ENCODE measurements at regions not wholly inside any gene's neighbourhood (a gene's known extent, or its start where the extent isn't known, plus 50 kb on each side); places are given as distances from the start of the nearest gene placed in this dataset.

DNA sequence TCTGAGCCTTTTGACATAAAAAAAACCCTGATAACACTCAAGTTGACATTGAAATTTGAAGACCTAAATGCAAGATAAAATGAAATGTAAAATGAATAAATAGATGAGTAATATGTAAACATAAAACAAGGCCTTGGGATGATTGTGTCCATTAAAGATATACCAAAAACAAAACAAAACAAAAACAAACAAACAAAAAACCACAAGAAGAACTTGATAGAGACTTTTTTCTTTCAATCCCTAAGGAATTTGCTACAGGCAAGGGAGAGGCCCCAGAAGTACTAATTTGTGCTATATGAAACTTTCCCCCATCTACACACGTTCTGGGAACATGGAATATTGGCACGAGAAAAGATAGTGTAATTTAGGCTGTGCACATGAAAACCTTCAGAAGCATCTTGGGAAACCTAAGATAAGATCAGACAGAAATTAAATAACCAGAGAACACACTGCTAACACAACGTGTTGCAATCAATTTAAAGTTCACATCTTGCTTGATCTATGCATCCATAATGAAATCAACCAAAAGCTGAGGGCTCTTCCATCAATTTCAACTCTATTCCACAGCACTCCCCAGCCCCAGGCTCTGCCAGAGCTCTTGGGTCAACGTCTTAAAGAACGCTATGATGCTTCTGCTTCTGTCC, 201.1 kb upstream of the RREB1 start:
- TF ChIP-seq NFIC (IDR thresholded peaks at IDR 0.05): no peak
- TF ChIP-seq, protein P1, sequence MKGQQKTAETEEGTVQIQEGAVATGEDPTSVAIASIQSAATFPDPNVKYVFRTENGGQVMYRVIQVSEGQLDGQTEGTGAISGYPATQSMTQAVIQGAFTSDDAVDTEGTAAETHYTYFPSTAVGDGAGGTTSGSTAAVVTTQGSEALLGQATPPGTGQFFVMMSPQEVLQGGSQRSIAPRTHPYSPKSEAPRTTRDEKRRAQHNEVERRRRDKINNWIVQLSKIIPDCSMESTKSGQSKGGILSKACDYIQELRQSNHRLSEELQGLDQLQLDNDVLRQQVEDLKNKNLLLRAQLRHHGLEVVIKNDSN (IDR thresholded peaks at IDR 0.05): no peak
- no peak for TF ChIP-seq RAD21 (IDR thresholded peaks at IDR 0.05; ENCODE audit: low read depth)
- TF ChIP-seq ZBTB7A (IDR thresholded peaks at IDR 0.05; ENCODE audit: low read depth): no peak
- TF ChIP-seq, protein P2, sequence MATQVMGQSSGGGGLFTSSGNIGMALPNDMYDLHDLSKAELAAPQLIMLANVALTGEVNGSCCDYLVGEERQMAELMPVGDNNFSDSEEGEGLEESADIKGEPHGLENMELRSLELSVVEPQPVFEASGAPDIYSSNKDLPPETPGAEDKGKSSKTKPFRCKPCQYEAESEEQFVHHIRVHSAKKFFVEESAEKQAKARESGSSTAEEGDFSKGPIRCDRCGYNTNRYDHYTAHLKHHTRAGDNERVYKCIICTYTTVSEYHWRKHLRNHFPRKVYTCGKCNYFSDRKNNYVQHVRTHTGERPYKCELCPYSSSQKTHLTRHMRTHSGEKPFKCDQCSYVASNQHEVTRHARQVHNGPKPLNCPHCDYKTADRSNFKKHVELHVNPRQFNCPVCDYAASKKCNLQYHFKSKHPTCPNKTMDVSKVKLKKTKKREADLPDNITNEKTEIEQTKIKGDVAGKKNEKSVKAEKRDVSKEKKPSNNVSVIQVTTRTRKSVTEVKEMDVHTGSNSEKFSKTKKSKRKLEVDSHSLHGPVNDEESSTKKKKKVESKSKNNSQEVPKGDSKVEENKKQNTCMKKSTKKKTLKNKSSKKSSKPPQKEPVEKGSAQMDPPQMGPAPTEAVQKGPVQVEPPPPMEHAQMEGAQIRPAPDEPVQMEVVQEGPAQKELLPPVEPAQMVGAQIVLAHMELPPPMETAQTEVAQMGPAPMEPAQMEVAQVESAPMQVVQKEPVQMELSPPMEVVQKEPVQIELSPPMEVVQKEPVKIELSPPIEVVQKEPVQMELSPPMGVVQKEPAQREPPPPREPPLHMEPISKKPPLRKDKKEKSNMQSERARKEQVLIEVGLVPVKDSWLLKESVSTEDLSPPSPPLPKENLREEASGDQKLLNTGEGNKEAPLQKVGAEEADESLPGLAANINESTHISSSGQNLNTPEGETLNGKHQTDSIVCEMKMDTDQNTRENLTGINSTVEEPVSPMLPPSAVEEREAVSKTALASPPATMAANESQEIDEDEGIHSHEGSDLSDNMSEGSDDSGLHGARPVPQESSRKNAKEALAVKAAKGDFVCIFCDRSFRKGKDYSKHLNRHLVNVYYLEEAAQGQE (IDR thresholded peaks at IDR 0.05; ENCODE audit: low read depth): no peak
- TF ChIP-seq, protein P3, sequence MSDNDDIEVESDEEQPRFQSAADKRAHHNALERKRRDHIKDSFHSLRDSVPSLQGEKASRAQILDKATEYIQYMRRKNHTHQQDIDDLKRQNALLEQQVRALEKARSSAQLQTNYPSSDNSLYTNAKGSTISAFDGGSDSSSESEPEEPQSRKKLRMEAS (IDR thresholded peaks at IDR 0.05): no peak
- TF ChIP-seq CEBPB (IDR thresholded peaks at IDR 0.05): no peak
- TF ChIP-seq YY1 (IDR thresholded peaks at IDR 0.05; ENCODE audit: low read depth): no peak
- no peak for TF ChIP-seq TAF1 (IDR thresholded peaks at IDR 0.05; ENCODE audit: low read depth)
- no peak for TF ChIP-seq FOXM1 (IDR thresholded peaks at IDR 0.05; ENCODE audit: borderline replicate concordance, low read depth)
- no peak for TF ChIP-seq CREB1 (IDR thresholded peaks at IDR 0.05; ENCODE audit: low read depth)
- TF ChIP-seq TEAD4 (IDR thresholded peaks at IDR 0.05): no peak

DNA sequence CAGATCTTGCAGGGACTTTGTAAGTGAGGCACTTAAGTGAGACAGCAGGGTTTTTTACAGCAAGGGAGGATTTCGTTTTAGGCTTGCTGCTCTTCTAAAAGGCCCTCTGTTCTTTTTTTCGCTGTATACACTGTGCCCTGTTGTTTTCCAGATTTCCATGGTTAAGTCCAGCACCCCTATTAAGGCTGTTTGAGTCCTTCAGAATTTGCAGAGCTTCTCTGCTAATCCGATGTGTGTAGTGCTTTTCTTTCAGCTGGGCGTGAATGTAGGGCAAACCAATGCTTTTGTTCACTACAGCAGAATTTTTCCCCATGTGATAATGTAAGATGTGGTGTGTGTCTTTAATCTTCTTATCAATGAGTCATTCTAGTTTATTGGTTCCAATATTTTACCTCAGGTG, 200.5 kb upstream of the RREB1 start:
- no peak for TF ChIP-seq YY1 (IDR thresholded peaks at IDR 0.05; ENCODE audit: low read depth)
- TF ChIP-seq CEBPB (IDR thresholded peaks at IDR 0.05): no peak
- no peak for TF ChIP-seq TEAD4 (IDR thresholded peaks at IDR 0.05)
- TF ChIP-seq, protein P3 (IDR thresholded peaks at IDR 0.05): no peak
- TF ChIP-seq, protein P1 (IDR thresholded peaks at IDR 0.05): no peak
- TF ChIP-seq ZBTB7A (IDR thresholded peaks at IDR 0.05; ENCODE audit: low read depth): no peak
- TF ChIP-seq NFIC (IDR thresholded peaks at IDR 0.05): no peak

DNA sequence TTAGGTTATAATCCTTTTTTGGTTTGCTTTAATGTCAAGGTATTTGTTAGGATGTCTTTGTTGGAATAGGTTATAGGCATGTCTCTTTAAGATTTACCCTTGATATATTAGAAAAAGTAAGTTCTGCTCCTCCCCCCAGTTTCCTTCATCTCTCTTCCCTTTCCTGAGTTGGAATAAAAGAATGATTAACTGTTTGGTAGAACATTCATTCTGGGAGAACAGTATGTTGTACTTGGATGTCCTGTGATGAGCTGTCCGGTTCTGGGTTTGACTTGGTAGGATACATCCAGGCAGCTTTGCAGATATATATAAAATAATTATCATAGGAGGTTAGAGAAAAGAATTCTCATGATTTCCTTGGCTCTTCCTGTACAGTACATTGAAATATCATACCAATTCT, 199.6 kb upstream of the RREB1 start:
- TF ChIP-seq, protein P3 (IDR thresholded peaks at IDR 0.05): no peak

DNA sequence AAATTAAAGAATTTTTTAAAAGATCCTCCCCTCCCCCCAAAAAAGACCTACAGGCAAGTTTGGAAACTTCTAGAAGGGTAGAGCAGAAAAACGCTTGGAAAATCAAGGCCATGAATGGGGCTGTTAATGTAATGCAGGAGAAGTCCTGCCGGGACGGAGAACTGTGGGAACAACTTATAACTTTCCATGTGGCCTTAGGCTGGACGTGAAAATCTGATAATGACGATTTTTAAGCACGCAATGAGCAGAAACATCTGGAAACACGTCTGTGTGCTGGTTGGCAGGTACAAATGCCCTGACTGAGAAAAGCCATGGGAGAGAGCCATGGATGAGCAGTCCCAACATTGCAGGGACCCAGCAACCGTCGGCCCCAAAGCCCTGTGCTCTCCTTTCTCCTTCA, 198.7 kb upstream of the RREB1 start:
- TF ChIP-seq TAF1 (IDR thresholded peaks at IDR 0.05; ENCODE audit: low read depth) (no peak), CREB1 (IDR thresholded peaks at IDR 0.05; ENCODE audit: low read depth) (no peak), TEAD4 (IDR thresholded peaks at IDR 0.05) (no peak), RAD21 (IDR thresholded peaks at IDR 0.05; ENCODE audit: low read depth) (no peak), NFIC (IDR thresholded peaks at IDR 0.05) (no peak), ZBTB7A (IDR thresholded peaks at IDR 0.05; ENCODE audit: low read depth) (no peak), TCF12 (IDR thresholded peaks at IDR 0.05; ENCODE audit: low read depth) (no peak), EGR1 (IDR thresholded peaks at IDR 0.05) (no peak), YY1 (IDR thresholded peaks at IDR 0.05; ENCODE audit: low read depth) (no peak), CEBPB (IDR thresholded peaks at IDR 0.05) (no peak)
- TF ChIP-seq, protein P1 (IDR thresholded peaks at IDR 0.05): no peak
- TF ChIP-seq, protein P3 (IDR thresholded peaks at IDR 0.05): no peak

DNA sequence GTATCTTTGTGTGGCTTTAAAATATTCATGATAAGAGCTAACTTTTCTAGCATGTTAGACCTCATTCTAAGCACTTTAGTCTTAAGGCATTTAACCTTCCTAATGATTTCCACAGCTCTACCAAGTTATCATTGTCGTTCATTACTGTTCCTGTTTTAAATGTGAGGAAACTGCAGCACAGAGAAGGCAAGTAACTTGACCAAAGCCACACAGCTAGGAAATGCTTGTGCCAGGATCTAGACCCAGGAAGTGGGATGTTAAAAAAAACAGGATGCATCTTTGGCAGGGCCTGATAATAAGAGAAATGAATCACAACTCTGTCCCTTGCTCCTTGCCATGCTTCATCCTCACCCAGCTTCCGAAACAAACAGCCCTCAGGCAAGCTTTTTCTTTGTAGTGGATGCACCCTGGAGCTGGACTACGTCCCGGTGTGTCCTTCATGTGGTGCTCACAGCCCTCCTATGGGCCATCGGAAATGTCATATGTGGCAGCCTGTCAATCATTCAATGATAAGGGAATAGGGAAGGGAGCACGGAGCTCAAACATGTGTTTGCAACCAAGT, 196.9 kb upstream of the RREB1 start:
- TF ChIP-seq TCF12 (IDR thresholded peaks at IDR 0.05; ENCODE audit: low read depth) (no peak), NFIC (IDR thresholded peaks at IDR 0.05) (no peak), ZBTB7A (IDR thresholded peaks at IDR 0.05; ENCODE audit: low read depth) (no peak), FOXM1 (IDR thresholded peaks at IDR 0.05; ENCODE audit: borderline replicate concordance, low read depth) (no peak), TEAD4 (IDR thresholded peaks at IDR 0.05) (no peak), EP300 (IDR thresholded peaks at IDR 0.05; ENCODE audit: borderline replicate concordance) (no peak), TAF1 (IDR thresholded peaks at IDR 0.05; ENCODE audit: low read depth) (no peak), EGR1 (IDR thresholded peaks at IDR 0.05) (no peak), YY1 (IDR thresholded peaks at IDR 0.05; ENCODE audit: low read depth) (no peak), RAD21 (IDR thresholded peaks at IDR 0.05; ENCODE audit: low read depth) (no peak), CEBPB (IDR thresholded peaks at IDR 0.05) (no peak), CREB1 (IDR thresholded peaks at IDR 0.05; ENCODE audit: low read depth) (no peak)
- TF ChIP-seq, protein P3 (IDR thresholded peaks at IDR 0.05): no peak
- TF ChIP-seq, protein P2 (IDR thresholded peaks at IDR 0.05; ENCODE audit: low read depth): no peak
- TF ChIP-seq, protein P1 (IDR thresholded peaks at IDR 0.05): no peak

Measured in Ishikawa (cell line).